ENCODE measurements at regions not wholly inside any gene's neighbourhood (a gene's known extent, or its start where the extent isn't known, plus 50 kb on each side); places are given as distances from the start of the nearest gene placed in this dataset.

- H3K4me1 ChIP-seq (ENCODE audit: control insufficient read depth, extremely low read depth, insufficient read depth, low read length), result peaks cover 10% of the 10 kb centered on the region
- ChIA-PET CTCF (interaction anchor here (0.7 kb wide), 1 partner anchor 122 kb away, joined by 3 read pairs; no protein-coding TSS in a partner anchor), POLR2A (no interaction called here)
- H3K79me2 ChIP-seq (ENCODE audit: control insufficient read depth, insufficient read depth, low read length), result no peaks in the 10 kb centered on the region
- no peaks in the 10 kb centered on the region for H3K9me1 ChIP-seq (replicated peaks; ENCODE audit: control insufficient read depth, extremely low read depth, insufficient read depth, low read length)
- H4K20me1 ChIP-seq (replicated peaks; ENCODE audit: control insufficient read depth, extremely low read depth, insufficient read depth, low read length), result no peaks in the 10 kb centered on the region
- DNase-seq (ENCODE audit: low read depth, low spot score) (no peak), FAIRE-seq (no peak)
- dilution Hi-C loops (cut with MboI; ENCODE audit: extremely low pct_ligation_motif_present, low sequenced_read_pairs) (no loop called here), intact Hi-C loops (cut with micrococcal nuclease) (no loop called here)
- H3K36me3 ChIP-seq (ENCODE audit: control insufficient read depth in 2 of 2, extremely low read depth in 1 of 2, insufficient read depth in 2 of 2, low read length in 2 of 2), result no peaks in the 10 kb centered on the region
- H3K4me3 ChIP-seq (replicated peaks in 1 of 3; ENCODE audit: insufficient read depth in 1 of 3, low read depth in 1 of 3, low read length in 3 of 3), result no peak overlapping the region
- no TSS peak for BruUV-seq (replicated peaks)
- no peak overlapping the region for H3K27ac ChIP-seq (ENCODE audit: insufficient read depth, low read depth, low read length)
- TF ChIP-seq GATA2 (IDR thresholded peaks at IDR 0.05; ENCODE audit: insufficient read depth, insufficient read length, low read depth, low read length) (no peak), JUN (IDR thresholded peaks at IDR 0.05; ENCODE audit: borderline replicate concordance, insufficient read depth, insufficient read length, low read depth) (no peak), POLR2A (IDR thresholded peaks at IDR 0.05; ENCODE audit: low read depth, low read length) (no peak), EZH2 (IDR thresholded peaks at IDR 0.05; ENCODE audit: borderline replicate concordance, low read depth, low read length, severe bottlenecking) (no peak), MYC (IDR thresholded peaks at IDR 0.05; ENCODE audit: low read depth, low read length) (no peak), MAX (IDR thresholded peaks at IDR 0.05; ENCODE audit: insufficient read depth, insufficient read length) (no peak), CTCF (IDR thresholded peaks at IDR 0.05; ENCODE audit: extremely low read depth in 1 of 2, insufficient read depth in 1 of 2, low read depth in 1 of 2, low read length in 2 of 2) (no peak), POLR2AphosphoS5 (IDR thresholded peaks at IDR 0.05; ENCODE audit: insufficient read depth, low read depth, low read length) (no peak), FOS (IDR thresholded peaks at IDR 0.05; ENCODE audit: borderline replicate concordance, insufficient read depth, low read length) (no peak)
- no peak overlapping the region for H3K9ac ChIP-seq (replicated peaks; ENCODE audit: extremely low read depth, insufficient read depth, low read length)
- H2AFZ ChIP-seq (ENCODE audit: low read depth, low read length), result no peak overlapping the region
- no peaks in the 10 kb centered on the region for H3K9me3 ChIP-seq (replicated peaks; ENCODE audit: control insufficient read depth, insufficient read depth, low read length)
- H3K4me2 ChIP-seq (ENCODE audit: insufficient read depth, low read length), result no peak overlapping the region
- peaks cover 0 to 2% of the 10 kb centered on the region in 2 experiments for H3K27me3 ChIP-seq (ENCODE audit: control insufficient read depth in 2 of 2, insufficient read depth in 2 of 2, low read length in 2 of 2)
Observed at GRCh38 chr6:4309540-4309939, 174.2 kb upstream of the ECI2 start.
